Astrocyte of the spinal cord (primary cell): ENCODE measurements at regions not wholly inside any gene's neighbourhood (a gene's known extent, or its start where the extent isn't known, plus 50 kb on each side); places are given as distances from the start of the nearest gene placed in this dataset.

Source experiments
- DNase-seq: peaks from one replicate; pipeline ENCODE4 v3.0.0; 2011; ENCODE audit warnings: low read depth, low spot score
- H3K4me3 ChIP-seq: 2 replicates; pipeline ENCODE4 v1.5.1; 2011; ENCODE audit warnings: low read depth, mild to moderate bottlenecking, low read length, moderate library complexity
- CTCF ChIP-seq: IDR thresholded peaks from 2 replicates; pipeline ENCODE4 v1.5.1; 2012; ENCODE audit warnings: low read depth, mild to moderate bottlenecking, low read length, inconsistent platforms
- in situ Hi-C: cut with HindIII; loops from 2 replicates; pipeline ENCODE4 v1.10.0; 2017; ENCODE audit warnings: low sequenced_read_pairs

- TF ChIP-seq CTCF = no peak
- in situ Hi-C loops = no loop called here
- no peak for DNase-seq
- no peak overlapping the region for H3K4me3 ChIP-seq
Observed at GRCh38 chr4:66225539-66225938, 555.2 kb upstream of the EPHA5 start.

- H3K4me3 ChIP-seq = no peak overlapping the region
- no peak for DNase-seq
- in situ Hi-C loops = no loop called here
- TF ChIP-seq CTCF = no peak
Observed at GRCh38 chr4:66223068-66223703, 552.9 kb upstream of the EPHA5 start.

- no peak for DNase-seq
- H3K4me3 ChIP-seq = no peak overlapping the region
- in situ Hi-C loops = no loop called here
- no peak for TF ChIP-seq CTCF
Observed at GRCh38 chr4:66219401-66219800, 549.1 kb upstream of the EPHA5 start.

GRCh38 chr4:66216252-66216651, 546.0 kb upstream of the EPHA5 start:
- H3K4me3 ChIP-seq = no peak overlapping the region
- in situ Hi-C loops = no loop called here
- no peak for TF ChIP-seq CTCF
- DNase-seq = no peak

GRCh38 chr4:66212489-66212888, 542.2 kb upstream of the EPHA5 start:
- H3K4me3 ChIP-seq = no peak overlapping the region
- TF ChIP-seq CTCF = no peak
- no peak for DNase-seq
- in situ Hi-C loops = no loop called here

GRCh38 chr4:66204534-66205247, 534.4 kb upstream of the EPHA5 start:
- DNase-seq = no peak
- H3K4me3 ChIP-seq = no peak overlapping the region
- in situ Hi-C loops = no loop called here
- TF ChIP-seq CTCF = no peak
